Suprapubic skin (tissue), 4 donors: ENCODE measurements at regions not wholly inside any gene's neighbourhood (a gene's known extent, or its start where the extent isn't known, plus 50 kb on each side); places are given as distances from the start of the nearest gene placed in this dataset.

Experiments
- DNase-seq, 2 donors: peaks; one replicate each; pipeline ENCODE4 v3.0.0-alpha.2; 2019; ENCODE audit warnings: low spot score in 2 of 2
- H3K27ac ChIP-seq: fragments of 200-600 bp; sonication (generic); one replicate; pipeline ENCODE4 v1.5.1; 2019
- H3K27me3 ChIP-seq: fragments of 200-600 bp; sonication (generic); one replicate; pipeline ENCODE4 v1.5.1; 2019
- H3K36me3 ChIP-seq: fragments of 200-600 bp; sonication (generic); one replicate; pipeline ENCODE4 v1.5.1; 2019
- H3K4me1 ChIP-seq: fragments of 200-600 bp; sonication (generic); one replicate; pipeline ENCODE4 v1.5.1; 2019
- H3K4me3 ChIP-seq: fragments of 200-600 bp; sonication (generic); one replicate; pipeline ENCODE4 v1.5.1; 2019; ENCODE audit warnings: mild to moderate bottlenecking
- H3K9me3 ChIP-seq: fragments of 200-600 bp; sonication (generic); one replicate; pipeline ENCODE4 v1.5.1; 2019
- EP300 ChIP-seq: sonication (generic); formaldehyde crosslinking; IDR thresholded peaks from one replicate; pipeline ENCODE4 v1.6.1; 2017; ENCODE audit warnings: antibody characterized with exemption
- POLR2A ChIP-seq, 2 donors: fragments of 450-650 bp; IDR thresholded peaks; one replicate each; pipeline ENCODE4 v1.6.1; 2017; ENCODE audit warnings: antibody characterized with exemption in 2 of 2, mild to moderate bottlenecking in 2 of 2, moderate library complexity in 2 of 2
- POLR2AphosphoS5 ChIP-seq, 3 donors: sonication (generic); formaldehyde crosslinking; IDR thresholded peaks; one replicate each; pipeline ENCODE4 v1.6.1; 2017; ENCODE audit warnings: antibody characterized with exemption in 3 of 3
- WGBS: methylation state at CpG from one replicate; pipeline ENCODE4 v1.1.5; 2018; 5-methylcytosine and 5-hydroxymethylcytosine counted together
- TF ChIP-seq, protein P1 (sequence below), 2 donors: fragments of 200-600 bp in 1 of 2; fragments of 450-650 bp in 1 of 2; sonication (generic) in 1 of 2; IDR thresholded peaks; one replicate each; pipeline ENCODE4 v1.5.1; 2016 to 2019; ENCODE audit warnings: antibody characterized with exemption in 2 of 2, mild to moderate bottlenecking in 1 of 2, moderate library complexity in 1 of 2

DNA sequence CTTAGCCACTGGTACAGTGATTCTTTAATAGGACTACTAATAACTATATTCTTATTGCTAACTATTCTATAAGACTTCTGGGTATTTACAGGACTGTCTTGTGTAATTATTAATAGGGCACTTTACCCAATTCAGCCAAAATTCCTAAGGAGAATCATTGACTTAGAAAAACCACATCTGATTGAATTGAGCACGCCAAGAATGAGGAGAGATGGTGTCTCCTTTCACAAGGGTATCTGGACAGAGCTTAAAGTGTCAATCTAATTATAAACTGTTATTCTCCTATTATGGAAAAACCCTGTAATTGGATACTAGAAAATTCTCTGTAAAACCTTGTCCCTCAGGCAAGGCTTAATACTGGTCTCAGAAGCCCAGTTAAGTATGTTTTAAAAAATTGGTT, 111.1 kb upstream of the TLL1 start:
- H3K27me3 ChIP-seq, result no peaks in the 10 kb centered on the region
- H3K36me3 ChIP-seq, result no peaks in the 10 kb centered on the region
- no peak for DNase-seq
- 69% methylated on average over 1 of the region's 1 CpG for WGBS
- no peak overlapping the region for H3K4me3 ChIP-seq
- no peaks in the 10 kb centered on the region for H3K9me3 ChIP-seq
- no peak overlapping the region for H3K27ac ChIP-seq
- no peak for TF ChIP-seq EP300
- TF ChIP-seq POLR2AphosphoS5 (IDR thresholded peaks at IDR 0.05), result no peak
- peaks cover 5% of the 10 kb centered on the region for H3K4me1 ChIP-seq

DNA sequence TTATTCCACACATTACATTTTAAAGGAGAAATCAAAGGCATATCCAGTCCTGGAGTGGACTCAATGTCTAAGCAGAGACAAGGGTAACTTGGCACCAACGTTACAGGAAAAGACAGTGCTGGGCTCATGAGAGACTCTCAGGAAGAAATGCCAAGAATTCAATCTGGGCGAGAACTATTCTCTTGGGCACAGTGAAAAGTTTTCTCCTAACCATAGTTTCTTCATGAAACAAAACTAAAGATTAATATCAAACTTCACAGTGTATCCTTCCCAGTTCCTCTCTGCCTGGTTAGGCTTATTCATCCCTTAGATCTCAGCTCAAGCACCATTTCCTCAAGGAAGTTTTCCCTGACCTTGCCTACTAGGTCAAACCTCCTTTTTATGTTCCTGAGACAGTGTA, 109.4 kb upstream of the TLL1 start:
- Histone ChIP-seq H3K27me3 (no peaks in the 10 kb centered on the region), H3K36me3 (no peaks in the 10 kb centered on the region), H3K4me3 (no peak overlapping the region), H3K9me3 (no peaks in the 10 kb centered on the region), H3K4me1 (peaks cover 5% of the 10 kb centered on the region), H3K27ac (no peak overlapping the region)
- WGBS, result 19% methylated on average over 2 of the region's 2 CpGs
- DNase-seq, result no peak
- no peak for TF ChIP-seq EP300
- TF ChIP-seq POLR2AphosphoS5 (IDR thresholded peaks at IDR 0.05), result no peak

DNA sequence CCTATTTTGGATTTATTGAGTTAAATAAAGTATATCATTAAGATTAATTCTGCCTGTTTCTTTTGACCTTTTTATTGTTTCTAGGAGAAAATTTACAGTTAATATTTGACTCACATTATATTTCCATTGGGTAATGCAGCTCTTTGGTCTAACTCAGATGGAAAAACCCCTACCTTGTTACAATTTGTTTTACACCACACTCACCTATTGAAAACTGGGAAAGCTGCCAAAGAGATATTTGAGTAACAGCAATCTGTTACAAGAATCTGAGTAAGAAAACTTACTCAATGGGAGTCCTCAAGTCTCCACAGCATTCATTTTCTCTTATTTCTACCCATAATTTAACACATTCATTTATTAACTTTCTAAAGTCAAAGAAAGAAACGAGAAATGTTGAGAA, 108.0 kb upstream of the TLL1 start:
- TF ChIP-seq, protein P1, sequence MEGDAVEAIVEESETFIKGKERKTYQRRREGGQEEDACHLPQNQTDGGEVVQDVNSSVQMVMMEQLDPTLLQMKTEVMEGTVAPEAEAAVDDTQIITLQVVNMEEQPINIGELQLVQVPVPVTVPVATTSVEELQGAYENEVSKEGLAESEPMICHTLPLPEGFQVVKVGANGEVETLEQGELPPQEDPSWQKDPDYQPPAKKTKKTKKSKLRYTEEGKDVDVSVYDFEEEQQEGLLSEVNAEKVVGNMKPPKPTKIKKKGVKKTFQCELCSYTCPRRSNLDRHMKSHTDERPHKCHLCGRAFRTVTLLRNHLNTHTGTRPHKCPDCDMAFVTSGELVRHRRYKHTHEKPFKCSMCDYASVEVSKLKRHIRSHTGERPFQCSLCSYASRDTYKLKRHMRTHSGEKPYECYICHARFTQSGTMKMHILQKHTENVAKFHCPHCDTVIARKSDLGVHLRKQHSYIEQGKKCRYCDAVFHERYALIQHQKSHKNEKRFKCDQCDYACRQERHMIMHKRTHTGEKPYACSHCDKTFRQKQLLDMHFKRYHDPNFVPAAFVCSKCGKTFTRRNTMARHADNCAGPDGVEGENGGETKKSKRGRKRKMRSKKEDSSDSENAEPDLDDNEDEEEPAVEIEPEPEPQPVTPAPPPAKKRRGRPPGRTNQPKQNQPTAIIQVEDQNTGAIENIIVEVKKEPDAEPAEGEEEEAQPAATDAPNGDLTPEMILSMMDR (IDR thresholded peaks at IDR 0.05), result no peak
- TF ChIP-seq EP300 (no peak), POLR2A (IDR thresholded peaks at IDR 0.05) (no peak), POLR2AphosphoS5 (IDR thresholded peaks at IDR 0.05) (no peak)
- Histone ChIP-seq H3K9me3 (no peaks in the 10 kb centered on the region), H3K4me1 (peaks cover 5% of the 10 kb centered on the region), H3K27ac (no peak overlapping the region), H3K36me3 (no peaks in the 10 kb centered on the region), H3K27me3 (no peaks in the 10 kb centered on the region), H3K4me3 (no peak overlapping the region)
- 83% methylated on average over 1 of the region's 1 CpG for WGBS
- no peak for DNase-seq

DNA sequence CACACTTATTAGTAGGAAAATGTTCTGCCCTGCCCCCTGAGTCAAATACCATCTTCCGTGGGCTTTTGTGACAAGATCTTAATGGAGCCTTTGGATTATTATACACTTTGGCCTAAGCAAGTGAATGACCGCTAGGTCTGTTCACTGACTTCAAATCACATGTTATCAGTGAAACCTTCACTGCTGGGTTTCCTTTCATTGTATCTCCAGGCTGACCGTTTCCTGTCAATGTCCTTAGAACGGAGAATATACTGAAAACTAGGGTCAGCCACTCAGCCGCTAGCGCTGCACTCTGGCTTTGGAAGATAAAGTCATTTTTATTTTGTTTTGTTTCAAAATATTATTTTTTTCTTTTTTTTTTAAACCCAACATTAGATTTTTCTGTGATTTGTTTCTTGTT, 107.0 kb upstream of the TLL1 start:
- H3K4me3 ChIP-seq, result no peak overlapping the region
- H3K27ac ChIP-seq, result no peak overlapping the region
- TF ChIP-seq, protein P1 (IDR thresholded peaks at IDR 0.05), result no peak
- TF ChIP-seq EP300 (no peak), POLR2A (IDR thresholded peaks at IDR 0.05) (no peak), POLR2AphosphoS5 (IDR thresholded peaks at IDR 0.05) (no peak)
- H3K4me1 ChIP-seq, result peaks cover 5% of the 10 kb centered on the region
- no peak for DNase-seq
- no peaks in the 10 kb centered on the region for H3K27me3 ChIP-seq
- WGBS, result 80% methylated on average over 6 of the region's 6 CpGs
- no peaks in the 10 kb centered on the region for H3K36me3 ChIP-seq
- H3K9me3 ChIP-seq, result no peaks in the 10 kb centered on the region

DNA sequence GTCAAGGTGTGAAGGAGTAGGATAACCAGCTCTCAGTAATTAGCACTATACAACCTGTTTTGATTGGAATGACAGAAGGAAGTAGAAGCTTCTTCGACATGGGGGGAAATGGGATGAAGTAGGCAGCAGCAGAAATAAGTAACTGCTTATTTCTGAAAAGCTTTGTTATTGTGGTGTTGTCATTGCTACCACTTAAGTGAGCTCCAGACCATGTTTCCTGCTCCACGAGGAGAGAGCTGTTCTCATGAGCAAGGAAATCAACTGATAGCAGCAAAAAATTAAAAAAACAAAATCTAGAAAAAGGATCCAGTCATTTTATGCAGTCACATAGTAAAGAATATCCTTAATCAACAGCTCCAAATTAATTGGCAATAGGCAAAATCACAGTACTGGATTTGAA, 106.1 kb upstream of the TLL1 start:
- 46% methylated on average over 2 of the region's 2 CpGs for WGBS
- Histone ChIP-seq H3K27me3 (no peaks in the 10 kb centered on the region), H3K27ac (no peak overlapping the region), H3K4me1 (peaks cover 5% of the 10 kb centered on the region), H3K36me3 (no peaks in the 10 kb centered on the region), H3K4me3 (no peak overlapping the region), H3K9me3 (no peaks in the 10 kb centered on the region)
- TF ChIP-seq, protein P1 (IDR thresholded peaks at IDR 0.05), result no peak
- TF ChIP-seq POLR2A (IDR thresholded peaks at IDR 0.05) (no peak), POLR2AphosphoS5 (IDR thresholded peaks at IDR 0.05) (no peak), EP300 (no peak)
- DNase-seq, result no peak

DNA sequence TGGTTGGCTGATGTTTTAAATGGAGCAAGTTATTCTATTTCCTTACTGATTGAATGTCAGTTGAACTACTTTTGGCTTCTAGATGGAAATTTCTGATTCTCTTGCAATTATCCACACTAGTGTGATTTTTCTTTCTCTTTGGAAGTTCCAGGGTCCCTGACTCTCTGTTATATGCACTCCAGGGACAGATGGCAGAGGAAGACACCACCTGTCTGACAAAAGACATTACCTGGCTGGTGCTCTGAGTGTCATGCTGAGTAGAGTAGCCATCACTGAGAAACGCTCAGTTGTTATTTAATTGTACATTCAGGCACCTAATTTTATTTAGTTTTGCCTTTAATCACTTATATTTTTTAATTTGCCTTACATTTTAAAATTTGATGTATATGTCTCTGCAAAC, 105.4 kb upstream of the TLL1 start:
- Histone ChIP-seq H3K27ac (no peak overlapping the region), H3K27me3 (no peaks in the 10 kb centered on the region), H3K4me1 (peaks cover 5% of the 10 kb centered on the region), H3K36me3 (no peaks in the 10 kb centered on the region), H3K9me3 (no peaks in the 10 kb centered on the region), H3K4me3 (no peak overlapping the region)
- 86% methylated on average over 1 of the region's 1 CpG for WGBS
- no peak for DNase-seq
- TF ChIP-seq, protein P1 (IDR thresholded peaks at IDR 0.05), result no peak
- TF ChIP-seq POLR2A (IDR thresholded peaks at IDR 0.05) (no peak), EP300 (no peak), POLR2AphosphoS5 (IDR thresholded peaks at IDR 0.05) (no peak)
